ENCODE measurements at regions not wholly inside any gene's neighbourhood (a gene's known extent, or its start where the extent isn't known, plus 50 kb on each side); places are given as distances from the start of the nearest gene placed in this dataset.

GRCh38 chr4:138455097-138455496 is 212.9 kb upstream of the SLC7A11 start:
- TF ChIP-seq REST (IDR thresholded peaks at IDR 0.05; ENCODE audit: insufficient read depth in 1 of 2, low read depth in 2 of 2, low read length in 2 of 2), result no peak

GRCh38 chr4:138452826-138453225 is 210.7 kb upstream of the SLC7A11 start:
- TF ChIP-seq TAF1 (IDR thresholded peaks at IDR 0.05; ENCODE audit: borderline replicate concordance, insufficient read depth, low read length) (no peak), REST (IDR thresholded peaks at IDR 0.05; ENCODE audit: insufficient read depth in 1 of 2, low read depth in 2 of 2, low read length in 2 of 2) (no peak), FOXP2 (optimal IDR thresholded peaks at IDR 0.05; ENCODE audit: borderline replicate concordance, extremely low read depth, extremely low read length, insufficient read depth) (no peak), SIN3A (IDR thresholded peaks at IDR 0.05; ENCODE audit: borderline replicate concordance, insufficient read depth, low read length) (no peak), POLR2AphosphoS5 (IDR thresholded peaks at IDR 0.05; ENCODE audit: low read depth, low read length) (no peak)

GRCh38 chr4:138451276-138451663 is 209.1 kb upstream of the SLC7A11 start:
- TF ChIP-seq REST (IDR thresholded peaks at IDR 0.05; ENCODE audit: insufficient read depth in 1 of 2, low read depth in 2 of 2, low read length in 2 of 2) (no peak), TAF1 (IDR thresholded peaks at IDR 0.05; ENCODE audit: borderline replicate concordance, insufficient read depth, low read length) (no peak), POLR2AphosphoS5 (IDR thresholded peaks at IDR 0.05; ENCODE audit: low read depth, low read length) (no peak), FOXP2 (optimal IDR thresholded peaks at IDR 0.05; ENCODE audit: borderline replicate concordance, extremely low read depth, extremely low read length, insufficient read depth) (no peak), SIN3A (IDR thresholded peaks at IDR 0.05; ENCODE audit: borderline replicate concordance, insufficient read depth, low read length) (no peak)

GRCh38 chr4:138450546-138451275 is 208.6 kb upstream of the SLC7A11 start:
- TF ChIP-seq POLR2AphosphoS5 (IDR thresholded peaks at IDR 0.05; ENCODE audit: low read depth, low read length), result no peak
- TF ChIP-seq REST (IDR thresholded peaks at IDR 0.05; ENCODE audit: insufficient read depth in 1 of 2, low read depth in 2 of 2, low read length in 2 of 2), result no peak
- no peak for TF ChIP-seq FOXP2 (optimal IDR thresholded peaks at IDR 0.05; ENCODE audit: borderline replicate concordance, extremely low read depth, extremely low read length, insufficient read depth)
- no peak for TF ChIP-seq TAF1 (IDR thresholded peaks at IDR 0.05; ENCODE audit: borderline replicate concordance, insufficient read depth, low read length)
- no peak for TF ChIP-seq SIN3A (IDR thresholded peaks at IDR 0.05; ENCODE audit: borderline replicate concordance, insufficient read depth, low read length)

GRCh38 chr4:138449938-138450337 is 207.8 kb upstream of the SLC7A11 start:
- TF ChIP-seq SIN3A (IDR thresholded peaks at IDR 0.05; ENCODE audit: borderline replicate concordance, insufficient read depth, low read length) (no peak), TAF1 (IDR thresholded peaks at IDR 0.05; ENCODE audit: borderline replicate concordance, insufficient read depth, low read length) (no peak), REST (IDR thresholded peaks at IDR 0.05; ENCODE audit: insufficient read depth in 1 of 2, low read depth in 2 of 2, low read length in 2 of 2) (no peak), POLR2AphosphoS5 (IDR thresholded peaks at IDR 0.05; ENCODE audit: low read depth, low read length) (no peak), FOXP2 (optimal IDR thresholded peaks at IDR 0.05; ENCODE audit: borderline replicate concordance, extremely low read depth, extremely low read length, insufficient read depth) (no peak)

Data from PFSK-1 (cell line).